H1 (cell line): ENCODE measurements at regions not wholly inside any gene's neighbourhood (a gene's known extent, or its start where the extent isn't known, plus 50 kb on each side); places are given as distances from the start of the nearest gene placed in this dataset.
"Not testable (repeated sequence)": the region's sequence is repeated elsewhere in the genome, so short reads cannot be mapped to it uniquely, and the experiment has no call there.

ENCODE experiments used
- CTCF ChIA-PET: fragments of 300-600 bp; sonication (Branson Sonifier 250); formaldehyde crosslinking; loops from one replicate; lab custom pipeline; 2021; ENCODE audit not compliant: partially characterized antibody; lab: Charles Lee
- POLR2A ChIA-PET: fragments of 300-600 bp; sonication (Branson Sonifier 250); formaldehyde crosslinking; loops from one replicate; lab custom pipeline; 2021; ENCODE audit warnings: inconsistent platforms; ENCODE audit not compliant: partially characterized antibody; lab: Charles Lee
- DNase-seq, 2 experiments: peaks; one replicate each; pipeline versions ENCODE4 v3.0.0 to v3.0.0-alpha.2; 2010 to 2022; ENCODE audit warnings: low spot score in 2 of 2, low read depth in 1 of 2, mixed read lengths in 1 of 2
- FAIRE-seq: peaks from 2 replicates; lab custom pipeline; 2011; peaks lifted over from hg19 to GRCh38; lab: Jason Lieb, UNC
- H2AFZ ChIP-seq: 2 replicates; pipeline ENCODE4 v1.8.1; 2012; ENCODE audit warnings: low read length, inconsistent platforms
- H2AK5ac ChIP-seq: 2 replicates; pipeline ENCODE4 v1.6.1; 2013; ENCODE audit warnings: low read depth, low read length
- H2BK120ac ChIP-seq: replicated peaks from 2 replicates; pipeline ENCODE3; 2013; ENCODE audit warnings: low read depth, low read length, inconsistent platforms
- H2BK12ac ChIP-seq: 2 replicates; pipeline ENCODE4 v1.6.1; 2013; ENCODE audit warnings: low read depth, low read length
- H2BK15ac ChIP-seq: 2 replicates; pipeline ENCODE4 v1.6.1; 2013; ENCODE audit warnings: low read length
- H2BK20ac ChIP-seq: 2 replicates; pipeline ENCODE4 v1.6.1; 2013; ENCODE audit warnings: low read length
- H2BK5ac ChIP-seq: 2 replicates; pipeline ENCODE4 v1.6.1; 2013; ENCODE audit warnings: low read depth, low read length
- H3K14ac ChIP-seq: 2 replicates; pipeline ENCODE4 v1.6.1; 2013; ENCODE audit warnings: inconsistent platforms; ENCODE audit not compliant: insufficient read length
- H3K18ac ChIP-seq: 2 replicates; pipeline ENCODE4 v1.6.1; 2013; ENCODE audit warnings: low read length; ENCODE audit errors: extremely low read depth
- H3K23ac ChIP-seq: 2 replicates; pipeline ENCODE4 v1.6.1; 2013; ENCODE audit warnings: inconsistent platforms; ENCODE audit not compliant: insufficient read length
- H3K23me2 ChIP-seq: 2 replicates; pipeline ENCODE4 v1.6.1; 2013; ENCODE audit warnings: low read depth, low read length
- H3K27ac ChIP-seq: 2 replicates; pipeline ENCODE4 v1.6.1; 2011; ENCODE audit warnings: low read depth, low read length, inconsistent platforms
- H3K27me3 ChIP-seq, 4 experiments: replicated peaks in 1 of 4; 1 replicate in 1 of 4; 2 replicates in 3 of 4; pipeline versions ENCODE4 v1.6.1 to v1.8.1; 2011 to 2013; ENCODE audit warnings: low read length in 3 of 4, mild to moderate bottlenecking in 3 of 4, inconsistent platforms in 2 of 4, mixed read lengths in 2 of 4, moderate library complexity in 1 of 4; ENCODE audit not compliant: control insufficient read depth in 3 of 4, insufficient read depth in 3 of 4; ENCODE audit errors: extremely low read depth in 1 of 4
- H3K36me3 ChIP-seq, 4 experiments: 2 replicates each; pipeline versions ENCODE4 v1.6.1 to v1.8.1; 2011 to 2013; ENCODE audit warnings: mild to moderate bottlenecking in 4 of 4, low read length in 3 of 4, moderate library complexity in 2 of 4, control low read depth in 1 of 4, inconsistent platforms in 1 of 4; ENCODE audit not compliant: insufficient read depth in 4 of 4, control insufficient read depth in 2 of 4
- H3K4ac ChIP-seq: replicated peaks from 2 replicates; pipeline ENCODE3; 2013; ENCODE audit warnings: low read length, low read depth, mixed read lengths, inconsistent platforms; ENCODE audit not compliant: insufficient read length
- H3K4me1 ChIP-seq, 4 experiments: replicated peaks in 1 of 4; 1 replicate in 1 of 4; 2 replicates in 3 of 4; pipeline versions ENCODE4 v1.6.1 to v1.8.1; 2011 to 2013; ENCODE audit warnings: low read length in 3 of 4, inconsistent platforms in 2 of 4, mixed read lengths in 1 of 4; ENCODE audit not compliant: insufficient read depth in 4 of 4, control insufficient read depth in 3 of 4
- H3K4me2 ChIP-seq, 2 experiments: 2 replicates each; pipeline versions ENCODE4 v1.6.1 to v1.8.1; 2011 to 2013; ENCODE audit warnings: low read depth in 2 of 2, low read length in 2 of 2, control low read depth in 1 of 2, inconsistent platforms in 1 of 2, mild to moderate bottlenecking in 1 of 2; ENCODE audit not compliant: insufficient read depth in 1 of 2
- H3K4me3 ChIP-seq, 4 experiments: fragments of 200-600, 300-600 bp in 1 of 4; sonication (generic), shearing (Covaris generic), sonication (Bioruptor Twin) in 1 of 4; 2 replicates each; pipeline versions ENCODE4 v1.5.1 to v1.8.1; 2011 to 2016; ENCODE audit warnings: low read length in 4 of 4, low read depth in 3 of 4, control low read depth in 2 of 4, inconsistent platforms in 2 of 4, mild to moderate bottlenecking in 2 of 4, mixed read lengths in 1 of 4, moderate library complexity in 1 of 4; ENCODE audit not compliant: insufficient read depth in 2 of 4; ENCODE audit errors: extremely low read depth in 1 of 4
- H3K56ac ChIP-seq: replicated peaks from 2 replicates; pipeline ENCODE3; 2013; ENCODE audit warnings: low read depth, mild to moderate bottlenecking, mixed read lengths, low read length, inconsistent platforms; ENCODE audit not compliant: insufficient read length
- H3K79me1 ChIP-seq: 2 replicates; pipeline ENCODE4 v1.6.1; 2013; ENCODE audit warnings: low read depth, low read length, control low read depth
- H3K79me2 ChIP-seq, 2 experiments: 2 replicates each; pipeline versions ENCODE4 v1.6.1 to v1.8.1; 2012 to 2013; ENCODE audit warnings: low read length in 2 of 2, mild to moderate bottlenecking in 2 of 2, inconsistent platforms in 1 of 2; ENCODE audit not compliant: insufficient read depth in 2 of 2, control insufficient read depth in 1 of 2
- H3K9ac ChIP-seq, 4 experiments: replicated peaks in 1 of 4; 1 replicate in 1 of 4; 2 replicates in 3 of 4; pipeline versions ENCODE4 v1.6.1 to v1.8.1; 2011 to 2013; ENCODE audit warnings: low read depth in 3 of 4, low read length in 3 of 4, control low read depth in 2 of 4, mild to moderate bottlenecking in 2 of 4, moderate library complexity in 2 of 4, inconsistent platforms in 1 of 4; ENCODE audit errors: extremely low read depth in 1 of 4
- H3K9me3 ChIP-seq, 2 experiments: 2 replicates each; pipeline versions ENCODE4 v1.6.1 to v1.8.1; 2012 to 2013; ENCODE audit warnings: mild to moderate bottlenecking in 2 of 2, moderate library complexity in 2 of 2, control low read depth in 1 of 2, inconsistent platforms in 1 of 2, low read depth in 1 of 2, low read length in 1 of 2, mixed read lengths in 1 of 2; ENCODE audit not compliant: insufficient read depth in 2 of 2
- H4K20me1 ChIP-seq, 2 experiments: replicated peaks in 1 of 2; 2 replicates each; pipeline versions ENCODE3 to v1.8.1; 2011 to 2013; ENCODE audit warnings: inconsistent platforms in 2 of 2, low read length in 2 of 2, mild to moderate bottlenecking in 1 of 2; ENCODE audit not compliant: insufficient read depth in 2 of 2, control insufficient read depth in 1 of 2
- H4K5ac ChIP-seq: 2 replicates; pipeline ENCODE4 v1.6.1; 2013; ENCODE audit warnings: low read length, low read depth, mixed read lengths, inconsistent platforms; ENCODE audit not compliant: insufficient read length
- H4K8ac ChIP-seq: 2 replicates; pipeline ENCODE4 v1.8.0; 2013; ENCODE audit warnings: mild to moderate bottlenecking, moderate library complexity, low read length, inconsistent platforms; ENCODE audit not compliant: insufficient read depth; ENCODE audit errors: extremely low read depth
- H4K91ac ChIP-seq: replicated peaks from 2 replicates; pipeline ENCODE3; 2013; ENCODE audit warnings: low read length, mixed read lengths, inconsistent platforms; ENCODE audit not compliant: insufficient read length
- WGBS, 2 experiments: shearing (Covaris generic) in 1 of 2; methylation state at CpG; one replicate each; pipeline versions ENCODE4 v1.1.6 to v1.1.7; 2013 to 2015; ENCODE audit warnings: low lambda C conversion rate in 2 of 2, mixed read lengths in 2 of 2, inconsistent platforms in 1 of 2, low coverage in 1 of 2, missing lambda C conversion rate in 1 of 2; ENCODE audit not compliant: insufficient replicate concordance in 2 of 2, insufficient coverage in 1 of 2, insufficient read length in 1 of 2; ENCODE audit errors: extremely low coverage in 1 of 2, missing lambda C conversion rate in 1 of 2; 5-methylcytosine and 5-hydroxymethylcytosine counted together

GRCh38 chr4:3629176-3629575, 97.0 kb upstream of the LRPAP1 start:
- H3K4me3 ChIP-seq, H3K79me2 ChIP-seq, H3K4ac ChIP-seq, H3K9ac ChIP-seq, H2AK5ac ChIP-seq, CTCF ChIA-PET, H4K5ac ChIP-seq, H3K56ac ChIP-seq, H3K27ac ChIP-seq, H3K27me3 ChIP-seq, H3K18ac ChIP-seq, H3K79me1 ChIP-seq, H3K4me2 ChIP-seq, H3K4me1 ChIP-seq, H3K14ac ChIP-seq, FAIRE-seq, H2BK120ac ChIP-seq, H2AFZ ChIP-seq, H2BK12ac ChIP-seq, H3K23ac ChIP-seq, H4K91ac ChIP-seq, H2BK15ac ChIP-seq, H2BK20ac ChIP-seq, H3K9me3 ChIP-seq, H4K8ac ChIP-seq, H2BK5ac ChIP-seq, H3K36me3 ChIP-seq, H4K20me1 ChIP-seq, DNase-seq, H3K23me2 ChIP-seq: not testable (repeated sequence)
- POLR2A ChIA-PET, result interaction anchor here (1.0 kb wide), 1 partner anchor 259 kb away, joined by 3 read pairs; no protein-coding TSS in a partner anchor
- WGBS, 2 experiments, result 90% methylated on average over 12 of the region's 13 CpGs; no CpG with 5 or more reads in 1 of the 2 experiments
